ENCODE measurements at regions not wholly inside any gene's neighbourhood (a gene's known extent, or its start where the extent isn't known, plus 50 kb on each side); places are given as distances from the start of the nearest gene placed in this dataset.
A peak's percentile ranks its signal among the peaks of the same experiment; 100 is the strongest.
"Not testable (repeated sequence)": the region's sequence is repeated elsewhere in the genome, so short reads cannot be mapped to it uniquely, and the experiment has no call there.

DNA sequence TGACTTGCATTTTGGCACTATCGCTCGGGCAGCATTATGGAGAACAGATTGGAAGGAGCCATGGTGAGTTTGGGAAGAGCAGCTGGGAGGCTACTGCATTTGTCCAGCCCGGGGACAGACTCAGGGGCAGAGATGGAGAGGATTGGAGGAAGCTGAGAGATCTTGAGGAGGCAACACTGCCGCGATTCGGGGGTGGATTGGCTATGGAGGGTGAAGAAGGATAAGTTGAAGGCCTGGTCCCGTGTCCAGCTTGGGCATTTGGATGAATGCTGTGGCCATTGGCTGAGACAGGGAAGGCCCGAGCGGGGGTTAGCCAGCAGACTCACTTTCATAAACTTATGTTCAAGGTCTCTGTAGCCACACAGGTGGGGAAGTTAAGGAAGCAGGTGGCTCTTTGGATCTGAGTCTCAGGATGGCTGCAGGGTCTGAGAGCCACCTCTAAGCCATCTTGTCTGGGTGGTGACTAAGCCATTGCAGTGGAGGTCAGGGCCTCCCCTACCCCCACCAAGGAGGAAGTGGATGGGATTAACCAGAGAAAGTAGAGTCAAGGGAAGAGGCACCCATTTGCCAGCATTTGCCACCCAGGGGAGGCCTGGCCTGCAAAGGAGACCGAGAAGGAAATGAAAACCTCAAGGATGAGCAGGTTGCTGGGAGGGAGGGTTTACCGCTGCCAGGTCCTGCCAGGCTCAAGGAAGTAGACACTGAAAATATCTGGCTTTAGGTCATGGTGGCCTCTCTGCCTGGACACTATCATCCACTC lies 144.0 kb upstream of the TLE3 start:
- DNase-seq, result no peak

GRCh38 chr15:70240820-70241430 lies 143.2 kb upstream of the TLE3 start:
- DNase-seq, result no peak

DNA sequence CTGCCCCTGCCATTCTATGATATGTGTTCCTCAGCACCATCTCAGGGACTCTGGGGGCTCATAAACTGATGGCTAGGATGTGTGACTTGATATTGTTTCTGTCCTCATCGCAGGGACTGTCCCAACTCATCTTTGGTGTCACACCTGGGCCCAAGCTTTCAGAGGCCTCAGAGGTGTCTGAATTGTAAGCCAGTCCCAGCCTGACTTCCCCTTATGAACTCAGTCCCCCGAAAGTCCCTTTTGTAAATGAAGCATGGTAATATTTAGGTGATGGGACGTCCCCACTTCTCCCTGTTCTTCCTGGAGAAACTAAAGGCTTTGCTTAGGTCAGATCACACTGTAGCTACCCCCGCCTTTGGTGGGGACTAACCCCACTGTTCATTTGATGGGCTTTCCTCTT lies 142.4 kb upstream of the TLE3 start:
- peak; percentile 68 for DNase-seq

DNA sequence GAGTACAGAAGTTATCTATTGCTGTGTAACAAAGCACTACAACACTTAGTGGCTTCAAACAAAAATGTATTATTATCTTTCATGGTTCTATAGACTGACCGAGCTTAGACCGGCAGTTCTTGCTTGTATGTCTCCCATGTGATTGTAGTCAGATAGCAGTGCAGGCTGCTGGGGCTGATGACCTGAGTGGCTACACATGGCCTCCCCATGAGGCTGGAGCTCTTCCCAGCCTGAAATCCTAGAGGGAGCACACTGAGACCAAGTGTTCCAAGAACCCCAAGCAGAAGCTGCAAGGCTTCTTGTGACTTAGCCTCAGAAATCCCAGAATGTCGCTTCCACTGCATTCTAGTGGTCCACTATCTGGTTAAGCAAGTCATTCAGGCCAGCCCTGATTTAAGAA lies 141.2 kb upstream of the TLE3 start:
- DNase-seq, result no peak

DNA sequence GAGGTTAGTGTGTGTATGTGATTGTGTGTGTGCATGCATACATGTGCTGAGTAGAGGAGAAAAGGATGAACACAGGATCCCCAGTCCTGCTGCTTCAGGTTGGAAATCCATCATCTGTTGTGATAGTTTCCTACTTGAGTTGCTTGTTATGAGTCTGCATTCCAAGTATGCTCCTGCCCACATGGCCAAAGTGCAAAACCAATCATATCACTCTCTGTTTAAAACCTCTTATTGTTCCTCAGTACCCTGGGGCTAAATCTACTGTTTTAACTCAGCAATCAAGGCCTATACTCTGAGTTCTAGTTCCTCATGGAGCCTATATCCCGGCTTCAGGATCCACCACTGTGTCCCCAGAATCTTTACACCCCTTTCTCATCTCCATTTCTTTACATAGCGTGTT lies 139.9 kb upstream of the TLE3 start:
- no peak for DNase-seq

GRCh38 chr15:70236341-70237086 lies 138.8 kb upstream of the TLE3 start:
- DNase-seq, result no peak

DNA sequence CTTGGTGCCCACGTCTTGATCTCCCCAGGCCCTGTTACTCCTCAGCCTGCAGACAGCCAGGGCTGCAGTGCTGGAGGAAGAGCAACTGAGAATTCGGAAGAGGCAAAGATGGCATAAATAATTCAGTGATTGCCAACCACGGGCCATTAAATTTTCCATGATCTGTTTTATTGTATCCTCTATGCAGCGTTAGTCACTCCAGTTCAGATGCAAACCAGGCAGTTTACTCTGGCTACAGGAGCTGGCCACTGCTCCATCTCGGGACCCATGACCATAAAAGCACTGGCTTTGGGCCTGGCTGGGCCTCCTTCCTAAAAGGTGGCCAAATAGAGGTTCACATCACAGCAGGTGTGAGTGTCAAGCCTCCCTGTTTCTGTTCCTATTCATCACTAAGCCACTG lies 137.6 kb upstream of the TLE3 start:
- no peak for DNase-seq

DNA sequence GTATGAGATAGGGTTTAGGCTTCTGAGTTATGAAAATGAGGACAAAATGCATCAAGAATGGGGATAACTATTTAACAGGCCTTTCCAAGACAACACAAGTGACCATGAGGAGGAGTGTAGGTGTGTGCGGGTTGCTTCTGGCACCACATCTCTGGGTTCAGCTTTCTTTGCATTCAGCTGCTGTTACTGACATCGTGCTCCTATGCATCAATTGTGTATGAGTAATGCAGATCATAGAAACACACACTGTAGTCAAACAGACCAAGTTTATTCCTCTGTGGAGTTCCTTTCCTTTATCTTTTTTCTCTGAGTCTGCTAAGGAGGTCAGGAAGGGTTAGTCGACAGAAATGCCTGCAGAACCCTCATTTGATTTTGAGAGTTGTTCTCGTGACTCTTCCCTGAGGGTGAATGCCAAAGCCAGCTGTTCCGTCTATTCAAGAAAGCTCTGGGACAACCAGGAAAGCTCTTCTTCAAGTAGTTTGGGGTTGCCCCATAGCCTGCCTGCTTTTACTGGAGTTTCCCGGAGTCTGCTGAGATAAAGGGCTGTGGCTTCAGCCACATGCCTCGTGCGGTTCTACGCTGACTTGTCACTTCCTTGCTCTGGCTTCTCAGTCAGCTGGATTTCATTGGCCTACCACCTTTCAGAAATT lies 136.7 kb upstream of the TLE3 start:
- DNase-seq, result no peak

GRCh38 chr15:70231484-70231883 lies 133.8 kb upstream of the TLE3 start:
- DNase-seq, result no peak

DNA sequence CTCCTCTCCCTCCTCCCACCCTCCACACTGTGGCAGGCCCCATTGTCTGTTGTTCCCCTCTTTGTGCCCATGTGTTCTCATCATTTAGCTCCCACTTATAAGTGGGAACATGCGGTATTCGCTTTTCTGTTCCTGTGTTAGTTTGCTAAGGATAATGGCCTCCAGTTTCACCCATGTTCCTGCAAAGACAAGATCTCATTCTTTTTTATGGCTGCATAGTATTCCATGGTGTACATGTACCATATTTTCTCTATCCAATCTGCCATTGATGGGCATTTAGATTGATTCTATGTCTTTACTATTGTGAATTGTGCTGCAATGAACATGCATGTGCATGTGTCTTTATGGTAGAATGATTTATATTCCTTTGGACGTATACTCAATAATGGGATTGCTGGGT lies 130.2 kb upstream of the TLE3 start:
- DNase-seq, result not testable (repeated sequence)

GRCh38 chr15:70227147-70227546 lies 129.4 kb upstream of the TLE3 start:
- no peak for DNase-seq

DNA sequence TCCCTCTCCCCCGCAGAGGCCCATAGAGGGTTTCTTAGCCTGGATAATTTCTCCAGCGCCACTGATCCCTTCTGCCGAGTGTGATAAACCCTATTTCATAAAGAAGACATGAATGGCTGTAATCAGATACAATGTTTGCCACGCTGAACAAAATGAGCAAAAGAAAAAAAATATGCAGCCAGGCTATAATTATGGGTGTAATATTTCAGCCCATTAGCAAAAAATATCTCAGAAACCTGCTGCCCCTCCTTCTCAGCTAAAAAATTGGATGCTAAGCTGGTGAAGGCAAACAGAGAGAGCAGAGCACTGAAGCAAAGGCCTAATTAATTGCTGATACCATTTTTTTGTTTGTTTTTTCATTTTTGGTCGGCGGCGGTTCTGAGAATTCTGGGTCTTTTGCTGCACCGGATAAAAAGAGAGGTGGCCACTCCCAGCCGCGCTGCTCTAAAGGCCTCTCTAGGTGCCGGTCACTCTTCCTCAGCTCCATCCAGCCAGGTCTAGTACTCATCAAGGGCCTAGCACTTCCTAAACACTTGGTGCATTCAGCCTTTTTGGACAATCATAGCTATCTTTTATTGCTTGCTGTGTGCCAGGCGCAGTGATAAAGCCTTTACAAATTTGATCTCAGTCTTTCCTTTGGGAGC lies 128.7 kb upstream of the TLE3 start:
- no peak for DNase-seq

DNA sequence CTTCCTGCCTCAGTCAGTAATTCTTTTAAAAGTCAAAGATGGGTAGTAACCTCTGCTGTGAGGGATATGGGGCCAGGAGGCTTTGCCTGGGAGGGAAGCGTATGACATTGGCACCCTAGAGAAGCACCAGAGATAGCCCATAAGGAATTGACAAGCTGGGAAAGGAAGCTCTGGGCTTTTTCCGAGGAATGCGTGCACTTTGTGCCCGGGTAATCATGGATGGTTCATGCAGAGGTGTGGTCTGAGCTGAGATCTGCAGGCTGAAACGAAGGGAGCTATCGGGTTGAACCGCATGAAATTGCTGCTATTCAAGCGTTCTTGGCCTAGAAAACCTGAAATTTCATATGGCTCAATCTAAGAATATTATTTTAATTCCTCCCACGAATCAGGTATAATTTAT lies 127.7 kb upstream of the TLE3 start:
- no peak for DNase-seq

DNA sequence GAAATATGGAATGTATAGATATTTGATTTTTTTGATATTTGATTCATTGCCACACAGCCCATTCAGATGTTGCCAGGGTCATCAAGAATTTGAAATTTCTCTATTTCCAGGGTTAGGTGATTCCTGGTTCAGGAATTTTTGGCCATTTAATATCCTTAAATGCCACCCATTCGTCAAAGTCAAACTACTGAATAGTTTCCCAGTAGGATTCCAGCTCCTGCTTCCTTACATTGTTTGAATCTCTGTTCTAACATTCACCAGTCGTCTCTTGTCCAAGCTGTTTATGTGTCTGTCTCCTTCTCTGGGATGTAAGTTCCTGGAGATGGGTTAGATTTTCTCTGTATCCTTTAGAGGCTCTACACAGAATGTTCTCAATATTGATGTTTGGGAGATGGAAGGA lies 124.9 kb upstream of the TLE3 start:
- DNase-seq, result no peak

- no peak for DNase-seq
Observed at GRCh38 chr15:70220490-70221096, 122.9 kb upstream of the TLE3 start.

GRCh38 chr15:70219966-70220365 lies 122.2 kb upstream of the TLE3 start:
- no peak for DNase-seq

GRCh38 chr15:70219256-70219895 lies 121.7 kb upstream of the TLE3 start:
- no peak for DNase-seq

GRCh38 chr15:70217226-70218160 lies 119.8 kb upstream of the TLE3 start:
- no peak for DNase-seq

DNA sequence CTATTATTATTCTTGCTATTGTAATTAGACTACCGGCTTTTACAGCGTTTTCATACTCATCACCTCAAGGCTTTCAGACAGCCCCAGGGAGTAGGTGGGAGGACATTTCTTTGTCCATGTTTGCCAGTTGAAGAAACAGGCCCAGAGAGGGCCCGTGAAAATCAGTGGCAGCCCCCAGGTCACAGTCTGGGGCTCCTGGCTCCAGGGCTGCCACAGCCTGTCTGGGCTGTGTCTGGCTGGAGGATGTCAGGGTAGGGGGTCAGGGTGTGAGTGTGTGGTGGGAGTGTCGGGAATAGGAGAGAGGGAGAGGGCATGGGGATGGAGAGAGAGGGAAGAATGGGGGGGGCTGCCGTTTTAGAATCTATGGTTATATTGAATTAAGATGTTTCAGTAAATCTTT lies 118.2 kb upstream of the TLE3 start:
- DNase-seq, result no peak

DNA sequence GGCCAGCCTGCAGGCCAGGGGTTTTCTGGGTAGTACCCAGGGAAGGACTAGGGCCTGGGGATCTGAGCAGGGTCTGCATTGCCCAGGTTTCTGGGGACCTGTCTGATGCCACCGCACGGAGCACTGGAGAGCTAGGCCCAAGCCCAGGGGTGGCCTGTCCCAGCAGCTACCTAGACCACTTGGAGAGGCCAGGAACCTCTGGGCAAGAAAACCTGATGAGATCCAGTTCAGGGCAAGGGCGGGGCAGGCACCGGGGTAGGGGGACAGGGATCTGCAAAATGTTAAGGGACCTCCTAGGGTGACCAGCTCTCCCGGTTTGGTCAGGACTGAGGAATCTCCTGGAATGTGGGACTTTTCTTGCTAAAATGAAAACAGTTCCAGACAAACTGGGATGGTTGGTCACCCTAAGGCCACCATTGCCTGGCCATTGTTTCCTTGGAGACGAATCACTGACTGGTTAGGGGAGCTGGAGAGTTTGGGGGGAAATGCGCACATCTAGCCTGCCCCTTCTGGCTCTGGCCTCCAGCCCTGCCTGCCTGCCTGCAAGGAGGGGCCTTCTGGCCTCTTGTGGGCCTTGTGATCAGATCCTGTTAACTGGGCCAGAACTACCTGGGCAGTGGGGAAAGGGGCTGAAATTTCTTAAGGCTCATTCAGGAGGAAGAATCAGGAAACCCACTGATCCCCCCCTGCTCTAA lies 117.4 kb upstream of the TLE3 start:
- no peak for DNase-seq

All from CD4-positive, alpha-beta T cell treated with Interleukin-15 for 1 hour (primary cell).